Heart left ventricle (tissue), 16 donors: ENCODE measurements at regions not wholly inside any gene's neighbourhood (a gene's known extent, or its start where the extent isn't known, plus 50 kb on each side); places are given as distances from the start of the nearest gene placed in this dataset.

Experiments used
- ATAC-seq, 4 donors: fragments of 200-7000 bp; cut with Tn5 transposase; one replicate each; pipeline ENCODE4 v1.9.1; 2020 to 2022; ENCODE audit warnings: moderate library complexity in 4 of 4, mild to moderate bottlenecking in 3 of 4, moderate number of reproducible peaks in 1 of 4
- DNase-seq, 5 donors: peaks; one replicate each; pipeline ENCODE4 v3.0.0-alpha.2; 2020
- H3K27ac ChIP-seq, 12 donors: fragments of 200-600 bp; sonication (generic) in 4 of 12; one replicate each; pipeline versions ENCODE4 v1.5.0 to v1.8.0; 2016 to 2022; ENCODE audit warnings: mild to moderate bottlenecking in 2 of 12
- H3K27me3 ChIP-seq, 9 donors: fragments of 200-600 bp; sonication (generic) in 2 of 9; one replicate each; pipeline versions ENCODE4 v1.5.1 to v1.8.0; 2016 to 2022; ENCODE audit warnings: mild to moderate bottlenecking in 3 of 9
- H3K36me3 ChIP-seq, 9 donors: fragments of 200-600 bp; sonication (generic) in 2 of 9; one replicate each; pipeline versions ENCODE4 v1.5.0 to v1.8.0; 2018 to 2022; ENCODE audit warnings: mild to moderate bottlenecking in 2 of 9
- H3K4me1 ChIP-seq, 12 donors: fragments of 200-600 bp; sonication (generic) in 4 of 12; one replicate each; pipeline versions ENCODE4 v1.5.0 to v1.8.0; 2016 to 2022; ENCODE audit warnings: mild to moderate bottlenecking in 3 of 12
- H3K4me3 ChIP-seq, 12 donors: fragments of 200-600 bp; sonication (generic) in 4 of 12; one replicate each; pipeline versions ENCODE4 v1.5.0 to v1.8.0; 2017 to 2022; ENCODE audit warnings: mild to moderate bottlenecking in 9 of 12, moderate library complexity in 4 of 12
- H3K9me3 ChIP-seq, 12 donors: fragments of 200-600 bp; sonication (generic) in 4 of 12; one replicate each; pipeline versions ENCODE4 v1.5.0 to v1.8.0; 2016 to 2022; ENCODE audit warnings: mild to moderate bottlenecking in 1 of 12
- CTCF ChIP-seq, 12 donors: fragments of 200-600 bp; sonication (generic) in 4 of 12; IDR thresholded peaks; one replicate each; pipeline versions ENCODE4 v1.5.0 to v1.8.0; 2018 to 2022; ENCODE audit warnings: antibody characterized with exemption in 12 of 12, mild to moderate bottlenecking in 5 of 12
- POLR2A ChIP-seq, 2 donors: fragments of 450-650 bp; IDR thresholded peaks; one replicate each; pipeline ENCODE4 v1.6.1; 2017; ENCODE audit warnings: antibody characterized with exemption in 2 of 2, mild to moderate bottlenecking in 2 of 2, moderate library complexity in 2 of 2
- WGBS, 4 donors: extraction: QIAGEN DNeasy Blood & Tissue Kit in 2 of 4; methylation state at CpG; one replicate each; pipeline versions ENCODE4 v1.1.5 to v1.1.7; 2013 to 2018; 5-methylcytosine and 5-hydroxymethylcytosine counted together
- intact Hi-C, 10 donors: fragments of 100-400 bp; cut with DNase I; formaldehyde crosslinking; loops; one replicate each; pipeline versions ENCODE4 v1.11.1 to v1.14.2; 2022
- donor health status: ischemic (EF 13 %, LVEDD 7.1; RV severe dilation, severe dysfunction).
- donor health status: healthy with polysubstance abuse.
- donor health status: DM: no; HTN: yes; CAD: no.
- donor health status: DM: no; HTN: no; CAD: no.
- donor health status: ischemic (EF 25% LVEDD 6.9; RV normal size, moderate dysfunction).
- donor health status: ischemic (EF 25% LVEDD 5.7; RV mildly dilated, moderate dysfunction).
- donor health status: healthy.
- donor health status: DM: yes; HTN: yes; CAD: no.
- donor health status: ischemic (EF 35%, LVEDD 5.7; RV mildly dilated, moderate dysfunction).
- donor health status: nonischemic (EF 11% LVEDD 7.7; RV severe dilation, severe dysfunction).
- donor health status: DM: yes; HTN: yes; CAD: no.
- donor health status: PGD.
- donor health status: ischemic (EF 29% LVEDD 5.4; RV normal size, mild dysfunction).
- donor health status: nonischemic (EF 23%, LVEDD 6.1; RV moderate dilation, normal function).

- H3K9me3 ChIP-seq = no peaks in the 10 kb centered on the region
- H3K4me1 ChIP-seq = no peaks in the 10 kb centered on the region
- no peaks in the 10 kb centered on the region for H3K27me3 ChIP-seq
- DNase-seq = no peak
- ATAC-seq = no peak
- 80 to 82% (median 82%) methylated on average over 5 of the region's 5 CpGs for WGBS, 4 donors
- no peak overlapping the region for H3K27ac ChIP-seq
- H3K36me3 ChIP-seq = no peaks in the 10 kb centered on the region
- no peak for TF ChIP-seq POLR2A (IDR thresholded peaks at IDR 0.05)
- TF ChIP-seq CTCF (IDR thresholded peaks at IDR 0.05) = no peak
- intact Hi-C loops = no loop called here
- no peak overlapping the region for H3K4me3 ChIP-seq
Measured at GRCh38 chr13:105462098-105462497, 1073.4 kb downstream of the EFNB2 start.

GRCh38 chr13:105452895-105453294 is 1082.6 kb downstream of the EFNB2 start:
- ATAC-seq = no peak
- Histone ChIP-seq H3K4me3 (no peak overlapping the region), H3K36me3 (no peaks in the 10 kb centered on the region), H3K27me3 (no peaks in the 10 kb centered on the region), H3K4me1 (no peaks in the 10 kb centered on the region), H3K9me3 (no peaks in the 10 kb centered on the region), H3K27ac (no peak overlapping the region)
- no peak for DNase-seq
- intact Hi-C loops = no loop called here
- TF ChIP-seq POLR2A (IDR thresholded peaks at IDR 0.05) = no peak
- TF ChIP-seq CTCF (IDR thresholded peaks at IDR 0.05) = no peak
- 89 to 97% (median 94%) methylated on average over 2 of the region's 2 CpGs for WGBS, 4 donors

GRCh38 chr13:105450784-105451183 is 1084.7 kb downstream of the EFNB2 start:
- no peak overlapping the region for H3K4me3 ChIP-seq
- H3K9me3 ChIP-seq = no peaks in the 10 kb centered on the region
- TF ChIP-seq CTCF (IDR thresholded peaks at IDR 0.05) (no peak), POLR2A (IDR thresholded peaks at IDR 0.05) (no peak)
- H3K4me1 ChIP-seq = no peaks in the 10 kb centered on the region
- DNase-seq (no peak), ATAC-seq (no peak)
- no peaks in the 10 kb centered on the region for H3K36me3 ChIP-seq
- H3K27me3 ChIP-seq = no peaks in the 10 kb centered on the region
- 79 to 94% (median 83%) methylated on average over 4 of the region's 4 CpGs for WGBS, 4 donors
- no peak overlapping the region for H3K27ac ChIP-seq
- intact Hi-C loops = no loop called here

GRCh38 chr13:105448811-105449210 is 1086.7 kb downstream of the EFNB2 start:
- TF ChIP-seq POLR2A (IDR thresholded peaks at IDR 0.05) (no peak), CTCF (IDR thresholded peaks at IDR 0.05) (no peak)
- Histone ChIP-seq H3K9me3 (no peaks in the 10 kb centered on the region), H3K36me3 (no peaks in the 10 kb centered on the region), H3K27me3 (no peaks in the 10 kb centered on the region), H3K27ac (no peak overlapping the region), H3K4me3 (no peak overlapping the region), H3K4me1 (no peaks in the 10 kb centered on the region)
- ATAC-seq = no peak
- intact Hi-C loops = no loop called here
- no peak for DNase-seq
- WGBS, 4 donors = 72 to 87% (median 77%) methylated on average over 1 of the region's 1 CpG
